GM18951 (cell line): ENCODE measurements at regions not wholly inside any gene's neighbourhood (a gene's known extent, or its start where the extent isn't known, plus 50 kb on each side); places are given as distances from the start of the nearest gene placed in this dataset.

Experiments used
- POLR2A ChIP-seq: IDR thresholded peaks from 4 replicates; pipeline ENCODE4 v1.6.1; 2011; ENCODE audit warnings: mild to moderate bottlenecking; ENCODE audit not compliant: insufficient read length, insufficient read depth; ENCODE audit errors: extremely low read depth
- in situ Hi-C: fragments of 300-500 bp; cut with MboI; formaldehyde crosslinking; loops from one replicate; pipeline ENCODE4 v1.12.0; 2022; ENCODE audit warnings: low sequenced_read_pairs, mixed read lengths, inconsistent platforms; ENCODE audit not compliant: unreplicated experiment

DNA sequence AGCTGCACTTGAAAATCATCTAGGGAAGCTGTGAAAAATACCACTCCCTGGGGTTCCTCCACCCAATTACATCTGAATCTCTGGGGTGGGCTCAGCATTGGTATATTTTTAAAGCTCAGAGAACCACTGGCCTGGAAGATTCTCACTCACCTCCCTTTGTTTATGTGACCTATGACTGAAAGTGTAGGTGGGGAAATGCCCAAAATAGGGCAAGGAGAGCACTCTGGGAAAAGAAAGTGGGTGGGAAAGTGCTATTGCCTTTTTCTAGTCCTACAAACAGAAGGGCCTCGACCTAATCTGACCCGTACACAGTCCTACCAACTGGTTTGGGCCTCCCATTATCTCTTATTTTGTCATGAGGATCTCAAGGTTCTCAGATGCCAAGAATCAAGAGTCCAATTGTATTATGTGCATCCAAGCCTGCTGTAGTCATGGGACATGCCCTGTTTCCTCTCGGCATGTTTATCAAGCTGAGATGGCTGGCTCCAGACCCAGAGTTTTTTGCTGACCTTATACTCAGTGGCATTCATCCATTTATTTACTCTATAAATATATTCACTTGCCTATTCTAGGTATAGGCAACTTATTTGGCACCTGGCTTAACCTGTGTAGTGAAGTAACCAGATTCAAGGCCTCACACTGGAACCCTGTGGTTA lies 483.7 kb downstream of the ENC1 start:
- in situ Hi-C loops, result no loop called here

DNA sequence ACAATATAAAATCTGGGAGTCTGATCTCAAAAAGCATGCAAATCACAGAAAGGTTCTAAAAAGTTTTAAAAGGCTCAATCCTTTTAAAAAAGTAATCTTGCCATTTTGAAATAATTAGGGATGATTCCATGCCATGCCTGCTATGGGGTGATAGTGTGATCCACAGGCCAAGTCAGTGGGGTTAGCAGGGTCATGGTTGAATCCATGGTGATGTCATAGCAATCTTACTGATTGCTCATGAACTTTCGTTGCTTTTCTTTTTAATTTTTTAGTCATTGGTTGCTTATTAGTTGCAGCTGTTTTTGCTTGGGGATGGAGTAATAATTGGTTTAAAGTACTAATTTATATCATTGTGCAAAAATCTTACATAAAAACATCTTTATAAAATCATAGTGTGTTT lies 485.0 kb downstream of the ENC1 start:
- TF ChIP-seq POLR2A, result no peak
- in situ Hi-C loops, result no loop called here

More for the DNA sequence above, 483.7 kb downstream of the ENC1 start:
- TF ChIP-seq POLR2A, result no peak

DNA sequence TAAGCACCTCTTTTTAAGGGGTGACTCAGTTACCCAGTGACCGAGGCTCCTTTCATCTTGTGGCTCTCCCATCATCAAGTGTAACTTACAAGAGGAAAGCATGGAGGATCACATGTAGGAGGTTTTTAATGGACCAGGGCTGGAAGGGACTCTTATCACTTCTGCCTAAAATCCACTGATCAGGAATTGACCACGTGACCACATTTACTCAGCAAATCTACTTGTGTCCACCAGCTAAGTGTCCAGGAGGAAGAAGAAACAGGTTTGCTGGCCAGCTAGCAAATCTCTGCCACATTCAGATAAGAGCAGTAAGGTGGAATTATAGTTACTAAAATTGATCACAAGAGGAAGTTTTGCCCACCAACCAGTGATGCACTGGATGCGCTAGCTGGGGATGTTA lies 486.0 kb downstream of the ENC1 start:
- in situ Hi-C loops, result no loop called here
- TF ChIP-seq POLR2A, result no peak

DNA sequence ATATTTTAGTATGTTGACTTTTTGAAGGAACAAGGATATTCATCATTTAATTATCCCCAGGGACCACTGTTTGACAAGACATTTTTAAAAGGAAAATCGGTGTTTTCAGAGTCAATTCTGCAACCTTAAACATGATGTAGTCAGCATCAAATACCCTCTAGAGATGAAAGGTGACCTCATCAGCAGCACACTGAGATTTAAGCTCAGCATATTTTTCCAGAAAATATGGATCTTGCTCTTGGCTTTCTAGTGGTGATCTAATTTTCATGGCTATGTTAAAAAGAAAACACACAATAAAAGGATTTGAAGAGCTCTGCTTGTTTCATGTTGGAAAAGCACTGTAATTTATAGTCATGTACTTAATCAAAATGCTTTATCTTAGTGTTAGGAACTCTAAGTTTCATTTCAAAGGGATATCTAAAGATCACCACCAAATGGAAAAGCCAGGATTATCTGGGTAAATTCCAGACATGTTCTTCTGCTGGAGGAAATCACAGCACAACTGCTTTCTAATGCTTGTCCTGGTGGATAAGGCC lies 487.2 kb downstream of the ENC1 start:
- no peak for TF ChIP-seq POLR2A
- in situ Hi-C loops, result no loop called here

DNA sequence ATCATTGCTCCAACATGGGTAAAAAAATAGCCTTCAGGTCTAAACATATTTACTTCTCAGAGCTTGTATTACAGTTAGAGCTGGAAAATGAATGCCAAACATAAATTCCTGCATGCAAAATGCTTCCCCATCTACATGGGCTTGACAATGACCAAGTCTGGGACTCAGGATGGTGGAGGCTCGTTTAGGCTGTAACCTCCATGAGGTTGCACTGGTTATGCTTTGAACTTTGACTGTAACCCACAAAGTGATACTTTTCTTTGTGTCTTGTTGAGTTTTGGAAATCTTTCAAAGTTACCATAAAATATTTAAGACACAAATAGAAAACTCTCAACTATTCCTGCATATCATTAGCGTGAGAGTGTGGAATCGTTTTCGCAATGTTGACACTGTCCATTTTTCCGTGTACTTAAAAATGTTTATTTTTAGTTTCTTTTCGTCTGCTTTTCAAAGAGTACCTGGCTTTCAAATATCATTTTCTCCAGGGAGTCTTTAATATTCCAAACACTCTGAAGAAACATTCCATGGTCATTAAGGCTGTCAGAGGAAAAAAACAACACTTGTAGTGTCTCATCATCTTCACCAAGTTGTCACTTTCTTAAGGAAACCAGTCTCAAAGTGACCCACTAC lies 487.8 kb downstream of the ENC1 start:
- in situ Hi-C loops, result no loop called here
- no peak for TF ChIP-seq POLR2A

DNA sequence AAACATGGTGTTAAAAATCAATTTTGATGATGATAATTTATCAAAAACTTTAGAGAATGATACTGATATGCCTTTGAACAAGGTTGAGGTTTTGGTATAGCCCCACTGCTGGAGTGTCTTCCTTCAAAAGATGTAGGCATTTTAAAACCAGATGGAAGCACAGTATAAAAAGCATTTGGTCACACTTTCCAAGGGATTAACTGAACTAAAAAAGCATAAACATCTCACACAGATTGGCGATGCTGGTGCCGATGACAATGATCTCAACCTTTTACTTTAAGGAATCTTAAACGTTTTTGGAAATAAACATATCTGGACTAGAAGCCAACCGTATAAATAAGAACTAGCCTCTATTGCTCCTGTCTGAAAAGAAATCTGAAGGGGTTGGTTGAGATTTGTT lies 488.4 kb downstream of the ENC1 start:
- in situ Hi-C loops, result no loop called here
- no peak for TF ChIP-seq POLR2A

DNA sequence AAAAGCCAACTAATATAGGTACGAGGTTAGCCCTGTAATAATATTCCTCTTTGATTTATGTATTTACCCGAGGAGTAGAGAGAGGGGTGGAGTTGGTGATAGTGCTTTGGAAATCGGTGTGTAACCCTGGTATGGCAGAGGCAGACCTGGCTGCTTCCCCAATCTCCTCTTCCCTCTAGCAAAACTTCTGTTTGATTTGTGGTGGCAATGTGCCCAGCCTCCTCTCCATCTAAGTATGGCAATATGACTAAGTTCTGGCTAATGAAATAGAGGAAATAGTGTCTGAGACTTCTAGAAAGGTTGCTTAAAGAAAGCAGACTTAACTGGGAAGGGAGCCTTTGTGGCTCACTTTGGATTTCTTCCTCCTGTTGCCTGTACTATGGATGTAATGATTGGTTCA lies 491.1 kb downstream of the ENC1 start:
- no peak for TF ChIP-seq POLR2A
- in situ Hi-C loops, result no loop called here

DNA sequence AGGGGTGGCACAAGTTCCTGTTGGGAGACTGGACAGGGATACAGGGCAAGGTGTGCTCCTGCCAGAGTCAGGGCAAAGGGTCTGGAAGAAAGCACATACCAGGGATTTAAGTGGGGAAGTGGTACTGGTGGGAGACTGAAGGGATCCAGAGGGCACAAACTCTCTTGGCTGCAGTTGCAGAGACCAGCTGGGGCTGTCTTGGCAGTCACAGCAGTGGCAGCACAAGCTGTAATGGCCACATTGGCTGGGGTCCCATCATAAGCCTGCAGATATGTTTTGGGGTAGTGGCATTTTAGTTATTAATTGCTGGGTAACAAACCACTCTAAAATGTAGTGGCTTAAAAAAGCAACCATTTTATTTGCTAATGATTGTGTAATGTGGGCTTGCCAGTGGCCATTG lies 492.2 kb downstream of the ENC1 start:
- in situ Hi-C loops, result no loop called here
- no peak for TF ChIP-seq POLR2A

DNA sequence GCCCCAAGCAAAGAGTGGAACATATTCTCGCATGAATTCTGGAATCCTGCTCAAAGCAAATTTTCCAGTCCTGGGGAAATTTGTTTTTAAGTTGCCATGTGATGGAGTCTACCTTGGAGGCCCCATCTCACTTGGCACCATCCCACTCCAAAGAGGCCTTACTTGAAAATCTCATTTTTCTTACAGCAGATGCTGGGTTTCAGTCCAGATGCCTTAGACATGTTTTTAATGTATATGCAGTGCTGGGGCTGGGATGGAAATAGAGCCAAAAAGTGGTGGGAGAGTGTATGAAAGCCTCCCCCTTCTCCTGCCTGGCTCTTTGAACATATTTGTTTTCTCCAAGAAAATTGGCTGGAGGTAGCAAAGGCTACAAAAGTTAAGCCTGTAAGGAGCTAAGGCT lies 493.7 kb downstream of the ENC1 start:
- no peak for TF ChIP-seq POLR2A
- in situ Hi-C loops, result no loop called here

DNA sequence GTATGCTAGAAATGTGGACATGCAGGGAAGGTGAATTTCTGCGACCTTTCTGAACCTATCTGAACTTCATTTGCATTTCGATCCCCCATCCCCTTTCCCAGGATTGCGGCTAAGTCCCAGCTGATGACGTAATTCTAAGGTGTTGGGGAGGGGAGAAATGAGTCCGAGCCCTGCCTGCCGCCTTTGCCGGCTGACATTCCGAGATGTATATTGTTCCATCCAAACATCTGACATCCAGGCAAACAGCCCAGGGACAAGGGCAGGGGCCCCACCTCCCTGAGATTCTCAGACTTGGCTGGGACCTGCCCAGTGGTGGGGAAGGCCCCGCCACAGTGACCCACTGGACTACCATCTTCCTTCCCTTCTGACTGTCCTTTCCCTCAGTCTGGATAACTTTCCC lies 494.6 kb downstream of the ENC1 start:
- in situ Hi-C loops, result no loop called here
- TF ChIP-seq POLR2A, result no peak

DNA sequence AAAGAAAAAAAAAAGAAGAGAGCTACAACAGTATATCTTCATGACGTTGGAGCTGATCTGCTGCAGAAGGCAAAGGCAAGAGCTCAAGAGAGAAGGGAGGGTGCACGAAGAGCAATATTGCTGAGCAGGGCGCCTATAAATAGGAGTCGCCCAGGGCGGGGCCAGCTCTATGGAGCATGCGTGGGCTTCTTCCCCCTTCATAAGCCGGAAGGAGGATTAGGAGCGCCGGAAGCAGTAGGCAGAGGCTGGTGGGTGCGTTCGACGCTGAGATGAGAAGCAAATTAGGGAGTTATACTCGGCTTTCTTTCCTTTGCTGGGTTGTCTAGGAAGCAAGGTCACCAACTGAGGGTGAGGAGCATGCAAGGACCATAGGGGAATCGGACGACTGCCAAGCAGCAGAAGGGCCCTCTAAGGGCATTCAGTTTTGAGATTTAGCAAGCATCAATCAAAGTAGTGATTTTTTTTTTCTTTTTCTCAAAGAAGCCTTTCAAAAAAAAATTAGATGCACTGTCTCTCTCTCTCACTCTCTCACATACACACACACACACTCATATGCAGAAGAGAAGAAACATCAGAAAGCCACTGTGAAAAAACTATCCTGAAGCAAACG lies 496.7 kb downstream of the ENC1 start:
- no peak for TF ChIP-seq POLR2A
- in situ Hi-C loops, result no loop called here

DNA sequence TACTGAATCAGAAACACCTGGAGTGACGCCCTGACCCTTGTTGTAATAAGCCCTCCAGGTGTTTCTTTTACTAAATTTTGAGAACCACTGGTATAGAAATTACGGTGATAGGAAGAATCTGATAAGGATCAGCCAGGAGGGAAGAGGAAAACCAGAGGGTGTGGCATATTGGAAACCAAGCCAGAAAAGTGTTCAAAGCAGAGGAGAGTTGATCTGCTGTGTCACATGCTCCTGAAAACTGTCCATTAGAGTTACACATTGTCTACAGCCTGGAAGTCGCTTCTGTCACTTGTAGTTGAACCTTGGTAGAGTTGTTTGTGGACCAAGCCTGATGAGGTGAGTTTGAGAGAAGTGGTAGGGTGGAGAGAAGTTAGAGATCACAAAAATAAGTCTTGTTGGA lies 497.4 kb downstream of the ENC1 start:
- no peak for TF ChIP-seq POLR2A
- in situ Hi-C loops, result no loop called here

DNA sequence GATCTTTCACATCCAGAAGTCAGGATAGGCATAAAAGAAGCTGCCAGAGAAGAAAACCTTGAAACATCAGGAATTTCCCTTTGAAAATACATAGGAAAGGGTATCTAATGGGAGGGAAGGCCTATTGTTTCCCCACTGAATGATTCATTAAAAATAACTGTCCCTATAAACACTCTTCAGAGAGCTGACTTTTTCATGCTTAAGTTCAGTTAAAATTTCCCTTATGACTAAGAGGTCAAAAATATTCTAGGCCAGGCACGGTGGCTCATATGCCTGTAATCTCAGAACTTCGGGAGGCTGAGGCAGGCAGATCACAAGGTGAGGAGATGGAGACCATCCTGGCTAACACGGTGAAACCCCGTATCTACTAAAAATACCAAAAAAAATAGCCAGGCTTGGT lies 499.5 kb downstream of the ENC1 start:
- in situ Hi-C loops, result no loop called here
- no peak for TF ChIP-seq POLR2A

DNA sequence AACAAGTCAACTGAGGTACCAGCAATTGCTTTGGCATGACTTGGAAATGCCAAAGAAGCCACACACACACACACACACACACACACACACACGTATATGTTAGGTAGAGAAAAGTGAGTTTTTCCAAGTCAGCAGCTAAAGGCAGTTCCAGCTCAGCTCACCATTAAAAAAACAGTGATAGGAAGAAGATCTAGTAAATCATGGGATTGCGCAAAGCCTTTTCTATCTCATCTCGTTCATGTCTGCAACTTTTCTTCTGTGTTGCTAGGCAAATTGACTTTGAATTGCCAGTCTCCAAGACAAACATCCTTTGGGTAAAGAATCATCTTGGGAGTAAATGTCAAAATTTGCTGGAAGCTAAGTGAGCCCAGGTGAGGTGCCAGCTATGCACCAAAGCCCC lies 500.1 kb downstream of the ENC1 start:
- in situ Hi-C loops, result no loop called here
- TF ChIP-seq POLR2A, result no peak

DNA sequence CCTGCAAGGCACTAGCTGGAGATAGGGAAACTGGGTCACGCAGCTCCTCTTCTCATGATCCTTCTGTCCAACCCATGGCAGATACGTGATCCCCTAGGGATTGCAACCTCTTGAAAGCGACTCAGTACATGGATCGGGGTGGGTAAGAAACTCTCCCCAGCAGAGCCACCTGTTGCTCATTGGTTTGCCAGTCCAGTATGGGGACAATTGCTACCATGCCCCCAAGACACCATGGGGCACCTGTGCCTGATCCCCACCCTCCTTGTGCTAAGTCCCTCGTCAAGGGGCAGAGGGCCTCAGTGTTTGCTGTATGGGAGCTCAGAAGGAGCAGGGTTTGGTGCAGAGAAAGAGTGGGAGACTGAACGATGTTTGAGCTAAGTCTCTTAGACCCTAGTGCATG lies 500.9 kb downstream of the ENC1 start:
- in situ Hi-C loops, result no loop called here
- no peak for TF ChIP-seq POLR2A

DNA sequence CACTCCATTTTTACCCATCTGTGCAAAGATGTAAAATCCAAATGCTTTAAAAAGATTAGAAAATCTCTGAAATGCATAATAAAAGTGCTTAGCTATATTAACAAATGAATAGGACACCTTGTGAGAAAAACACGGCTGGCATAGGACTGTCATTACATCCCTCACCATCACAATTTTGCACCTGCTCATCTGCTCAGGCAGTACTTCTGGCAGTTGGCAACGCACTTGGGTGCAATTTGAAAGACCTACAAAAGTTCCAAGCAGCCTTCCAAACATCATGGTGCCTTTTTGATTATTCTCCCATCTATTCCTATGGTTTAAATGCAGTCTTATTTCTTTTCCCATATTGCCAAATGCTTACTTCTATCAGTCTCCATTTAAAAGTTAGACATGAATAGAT lies 501.8 kb downstream of the ENC1 start:
- in situ Hi-C loops, result no loop called here
- no peak for TF ChIP-seq POLR2A
